Stimulated activated naive CD8-positive, alpha-beta T cell treated with anti-CD3 and anti-CD28 coated beads, Interleukin-15, Interleukin-2, amounts not matched to agents 100 U/mL and 50 U/mL, for 24 hours (primary cell): ENCODE measurements at regions not wholly inside any gene's neighbourhood (a gene's known extent, or its start where the extent isn't known, plus 50 kb on each side); places are given as distances from the start of the nearest gene placed in this dataset.

Experiments used
- ATAC-seq: fragments of 150-1000 bp; cut with Tn5 transposase; one replicate; pipeline ENCODE4 v1.10.0; 2021
- DNase-seq: peaks from one replicate; pipeline ENCODE4 v3.0.0; 2021

GRCh38 chr4:180394312-180394711 lies 1848.9 kb upstream of the TENM3 start:
- DNase-seq (no peak), ATAC-seq (no peak)

GRCh38 chr4:180394730-180395129 lies 1848.5 kb upstream of the TENM3 start:
- no peak for ATAC-seq
- DNase-seq, result no peak

GRCh38 chr4:180398564-180398963 lies 1844.6 kb upstream of the TENM3 start:
- ATAC-seq (no peak), DNase-seq (no peak)

GRCh38 chr4:180407275-180407885 lies 1835.8 kb upstream of the TENM3 start:
- ATAC-seq (no peak), DNase-seq (no peak)

- ATAC-seq (no peak), DNase-seq (no peak)
Measured at GRCh38 chr4:180418819-180419531, 1824.2 kb upstream of the TENM3 start.

GRCh38 chr4:180422989-180423711 lies 1820.1 kb upstream of the TENM3 start:
- no peak for ATAC-seq
- no peak for DNase-seq

- DNase-seq (no peak), ATAC-seq (no peak)
Measured at GRCh38 chr4:180423712-180424057, 1819.5 kb upstream of the TENM3 start.

- DNase-seq (no peak), ATAC-seq (no peak)
Measured at GRCh38 chr4:180426938-180427337, 1816.3 kb upstream of the TENM3 start.

GRCh38 chr4:180430283-180430682 lies 1812.9 kb upstream of the TENM3 start:
- ATAC-seq (no peak), DNase-seq (no peak)

GRCh38 chr4:180434131-180434895 lies 1808.9 kb upstream of the TENM3 start:
- no peak for ATAC-seq

GRCh38 chr4:180436361-180436760 lies 1806.8 kb upstream of the TENM3 start:
- DNase-seq (no peak), ATAC-seq (no peak)

More at GRCh38 chr4:180434131-180434895, 1808.9 kb upstream of the TENM3 start:
- DNase-seq, result no peak

- DNase-seq (no peak), ATAC-seq (no peak)
Measured at GRCh38 chr4:180437601-180438000, 1805.6 kb upstream of the TENM3 start.

GRCh38 chr4:180448306-180448705 lies 1794.9 kb upstream of the TENM3 start:
- no peak for ATAC-seq
- no peak for DNase-seq

GRCh38 chr4:180449395-180449956 lies 1793.7 kb upstream of the TENM3 start:
- ATAC-seq (no peak), DNase-seq (no peak)

GRCh38 chr4:180455226-180455625 lies 1788.0 kb upstream of the TENM3 start:
- DNase-seq (no peak), ATAC-seq (no peak)

GRCh38 chr4:180456928-180457327 lies 1786.3 kb upstream of the TENM3 start:
- no peak for DNase-seq
- no peak for ATAC-seq

GRCh38 chr4:180462116-180462515 lies 1781.1 kb upstream of the TENM3 start:
- ATAC-seq, result no peak
- DNase-seq, result no peak

GRCh38 chr4:180465364-180465763 lies 1777.8 kb upstream of the TENM3 start:
- ATAC-seq, result no peak
- no peak for DNase-seq

GRCh38 chr4:180483036-180483435 lies 1760.2 kb upstream of the TENM3 start:
- DNase-seq (no peak), ATAC-seq (no peak)

GRCh38 chr4:180485407-180485806 lies 1757.8 kb upstream of the TENM3 start:
- DNase-seq, result no peak
- ATAC-seq, result no peak

GRCh38 chr4:180486342-180486741 lies 1756.9 kb upstream of the TENM3 start:
- DNase-seq (no peak), ATAC-seq (no peak)

- DNase-seq, result no peak
- ATAC-seq, result no peak
Measured at GRCh38 chr4:180489787-180490186, 1753.4 kb upstream of the TENM3 start.
